Fibroblast of lung (primary cell): ENCODE measurements at regions not wholly inside any gene's neighbourhood (a gene's known extent, or its start where the extent isn't known, plus 50 kb on each side); places are given as distances from the start of the nearest gene placed in this dataset.

Experiments used
- DNase-seq, 2 donors: peaks; one replicate each; pipeline versions ENCODE4 v3.0.0 to v3.0.0-alpha.2; 2010; ENCODE audit warnings: low read depth in 2 of 2
- H2AFZ ChIP-seq: 2 replicates; pipeline ENCODE4 v1.5.1; 2012; ENCODE audit warnings: low read length, control low read depth, inconsistent platforms
- H3K27ac ChIP-seq: 2 replicates; pipeline ENCODE4 v1.5.1; 2011; ENCODE audit warnings: low read length, control low read depth; ENCODE audit not compliant: insufficient read depth
- H3K27me3 ChIP-seq: 2 replicates; pipeline ENCODE4 v1.5.1; 2011; ENCODE audit warnings: mild to moderate bottlenecking, low read length; ENCODE audit not compliant: control insufficient read depth, insufficient read depth
- H3K36me3 ChIP-seq: 2 replicates; pipeline ENCODE4 v1.5.1; 2011; ENCODE audit warnings: low read length; ENCODE audit not compliant: control insufficient read depth, insufficient read depth
- H3K4me1 ChIP-seq: 2 replicates; pipeline ENCODE4 v1.5.1; 2011; ENCODE audit warnings: low read length; ENCODE audit not compliant: control insufficient read depth, insufficient read depth; ENCODE audit errors: extremely low read depth
- H3K4me2 ChIP-seq: 2 replicates; pipeline ENCODE4 v1.5.1; 2011; ENCODE audit warnings: low read length, control low read depth; ENCODE audit not compliant: insufficient read depth; ENCODE audit errors: extremely low read depth
- H3K4me3 ChIP-seq, 4 experiments: fragments of 200-600 bp in 1 of 4; sonication (generic) in 1 of 4; replicated peaks in 1 of 4; 2 replicates each; pipeline ENCODE4 v1.5.1; 2011 to 2016; ENCODE audit warnings: low read length in 4 of 4, low read depth in 3 of 4, mild to moderate bottlenecking in 3 of 4, control low read depth in 2 of 4, inconsistent platforms in 1 of 4, mixed read lengths in 1 of 4; ENCODE audit not compliant: insufficient read depth in 1 of 4; ENCODE audit errors: control extremely low read depth in 1 of 4
- H3K79me2 ChIP-seq: 2 replicates; pipeline ENCODE4 v1.5.1; 2012; ENCODE audit warnings: mild to moderate bottlenecking, low read length, inconsistent platforms; ENCODE audit not compliant: control insufficient read depth, insufficient read depth
- H3K9ac ChIP-seq: 2 replicates; pipeline ENCODE4 v1.5.1; 2011; ENCODE audit warnings: mild to moderate bottlenecking, low read length, control low read depth; ENCODE audit not compliant: insufficient read depth
- H3K9me3 ChIP-seq: 2 replicates; pipeline ENCODE4 v1.5.1; 2012; ENCODE audit warnings: low read depth, low read length; ENCODE audit not compliant: control insufficient read depth, insufficient read depth
- H4K20me1 ChIP-seq: 2 replicates; pipeline ENCODE4 v1.5.1; 2011; ENCODE audit warnings: low read length; ENCODE audit not compliant: control insufficient read depth, insufficient read depth; ENCODE audit errors: extremely low read depth
- EZH2 ChIP-seq: IDR thresholded peaks from 2 replicates; pipeline ENCODE4 v1.5.1; 2012; ENCODE audit warnings: low read length, control low read depth, mild to moderate bottlenecking; ENCODE audit errors: missing control alignments
- TF ChIP-seq, protein P1 (sequence below), 2 donors: IDR thresholded peaks in 1 of 2; conservative IDR thresholded peaks in 1 of 2; 1 replicate in 1 of 2; 2 replicates in 1 of 2; pipeline ENCODE4 v1.5.1; 2011 to 2012; ENCODE audit warnings: low read length in 2 of 2, control low read depth in 1 of 2, inconsistent platforms in 1 of 2, low read depth in 1 of 2, mild to moderate bottlenecking in 1 of 2

DNA sequence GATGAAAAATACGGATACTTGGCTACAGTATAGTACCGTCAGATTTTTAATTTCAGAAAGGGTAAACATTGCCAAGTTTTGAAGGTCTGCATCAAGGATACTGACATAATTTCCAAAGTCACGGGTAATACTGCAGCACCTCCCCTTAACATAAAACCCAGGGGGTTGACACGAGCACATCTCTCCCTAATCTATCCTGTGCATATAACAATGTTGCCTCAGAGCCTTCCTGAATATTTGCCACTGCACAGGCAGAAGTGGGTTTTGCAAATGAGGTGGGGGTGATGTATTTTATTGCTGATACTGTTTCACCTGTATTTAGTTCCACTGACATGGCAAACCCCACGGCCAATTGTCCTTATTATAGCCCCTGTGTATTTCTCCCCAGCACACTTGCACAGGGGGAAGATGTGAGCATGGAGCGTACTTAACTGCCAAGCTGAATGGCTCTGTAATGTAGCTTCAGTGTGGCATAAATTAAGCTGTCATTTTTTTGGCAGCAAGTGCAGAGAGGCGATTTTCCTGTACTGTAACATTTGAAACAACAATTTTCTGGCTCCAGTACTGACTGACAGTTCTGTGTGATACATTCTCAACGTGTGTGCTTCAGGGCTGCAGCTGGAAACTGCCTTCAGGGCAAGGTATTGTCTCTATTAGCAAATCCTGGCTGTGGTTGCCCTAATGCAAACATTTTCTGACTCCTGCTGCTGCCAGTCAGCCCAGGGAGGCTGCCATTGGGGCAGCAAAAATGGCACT, 299.6 kb upstream of the SP4 start:
- H2AFZ ChIP-seq: no peak overlapping the region
- H3K4me3 ChIP-seq: no peak overlapping the region
- H3K27ac ChIP-seq: no peak overlapping the region
- TF ChIP-seq, protein P1, sequence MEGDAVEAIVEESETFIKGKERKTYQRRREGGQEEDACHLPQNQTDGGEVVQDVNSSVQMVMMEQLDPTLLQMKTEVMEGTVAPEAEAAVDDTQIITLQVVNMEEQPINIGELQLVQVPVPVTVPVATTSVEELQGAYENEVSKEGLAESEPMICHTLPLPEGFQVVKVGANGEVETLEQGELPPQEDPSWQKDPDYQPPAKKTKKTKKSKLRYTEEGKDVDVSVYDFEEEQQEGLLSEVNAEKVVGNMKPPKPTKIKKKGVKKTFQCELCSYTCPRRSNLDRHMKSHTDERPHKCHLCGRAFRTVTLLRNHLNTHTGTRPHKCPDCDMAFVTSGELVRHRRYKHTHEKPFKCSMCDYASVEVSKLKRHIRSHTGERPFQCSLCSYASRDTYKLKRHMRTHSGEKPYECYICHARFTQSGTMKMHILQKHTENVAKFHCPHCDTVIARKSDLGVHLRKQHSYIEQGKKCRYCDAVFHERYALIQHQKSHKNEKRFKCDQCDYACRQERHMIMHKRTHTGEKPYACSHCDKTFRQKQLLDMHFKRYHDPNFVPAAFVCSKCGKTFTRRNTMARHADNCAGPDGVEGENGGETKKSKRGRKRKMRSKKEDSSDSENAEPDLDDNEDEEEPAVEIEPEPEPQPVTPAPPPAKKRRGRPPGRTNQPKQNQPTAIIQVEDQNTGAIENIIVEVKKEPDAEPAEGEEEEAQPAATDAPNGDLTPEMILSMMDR (conservative IDR thresholded peaks at IDR 0.05 in 1 of 2, IDR thresholded peaks at IDR 0.05 in 1 of 2; ENCODE audit: low read depth in 1 of 2, low read length in 2 of 2): no peak
- TF ChIP-seq EZH2: no peak
- H3K9me3 ChIP-seq: no peaks in the 10 kb centered on the region
- DNase-seq: no peak
- no peaks in the 10 kb centered on the region for H3K36me3 ChIP-seq
- no peaks in the 10 kb centered on the region for H3K27me3 ChIP-seq
- H3K4me1 ChIP-seq: no peaks in the 10 kb centered on the region
- H3K4me2 ChIP-seq: no peak overlapping the region
- H3K79me2 ChIP-seq: no peaks in the 10 kb centered on the region
- no peak overlapping the region for H3K9ac ChIP-seq
- no peaks in the 10 kb centered on the region for H4K20me1 ChIP-seq

DNA sequence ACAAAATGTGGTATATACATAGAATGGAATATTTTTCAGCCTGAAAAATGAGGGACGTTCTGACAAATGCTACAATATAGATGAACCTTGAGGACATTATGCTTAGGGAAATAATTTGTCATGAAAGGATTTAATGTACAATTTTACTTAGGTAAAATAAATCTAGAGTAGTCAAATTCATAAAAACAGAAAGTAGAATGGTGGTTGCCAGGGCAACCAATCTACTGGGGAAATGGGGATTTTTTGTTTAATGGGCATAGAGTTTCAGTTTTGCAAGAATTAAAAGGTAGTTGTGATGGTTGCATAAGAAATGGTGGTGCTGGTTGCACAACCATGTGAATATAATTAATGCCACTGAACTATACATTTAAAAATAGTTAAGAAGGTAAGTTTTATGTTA, 296.0 kb upstream of the SP4 start:
- TF ChIP-seq, protein P1 (conservative IDR thresholded peaks at IDR 0.05 in 1 of 2, IDR thresholded peaks at IDR 0.05 in 1 of 2; ENCODE audit: low read depth in 1 of 2, low read length in 2 of 2): no peak
- no peak for TF ChIP-seq EZH2
- Histone ChIP-seq H3K9ac (no peak overlapping the region), H4K20me1 (no peaks in the 10 kb centered on the region)

DNA sequence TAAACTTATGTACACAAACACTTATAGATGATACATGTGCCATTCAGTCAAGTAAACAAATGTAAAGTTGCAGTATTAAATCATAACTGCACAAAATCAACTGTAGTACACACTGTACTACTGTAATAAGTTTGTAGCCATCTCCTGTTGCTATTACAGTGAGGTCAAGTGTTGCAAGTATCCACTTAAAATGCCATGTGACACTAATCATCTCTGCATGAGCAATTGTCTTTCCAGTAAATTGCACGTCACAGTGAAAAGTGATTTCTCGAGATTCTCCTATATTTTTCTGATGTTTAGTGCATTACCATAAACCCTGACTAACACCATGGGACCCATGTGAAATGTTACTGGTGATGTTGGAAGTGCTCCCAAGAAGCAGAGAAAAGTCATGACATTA, 293.3 kb upstream of the SP4 start:
- Histone ChIP-seq H2AFZ (no peak overlapping the region), H3K4me1 (no peaks in the 10 kb centered on the region), H4K20me1 (no peaks in the 10 kb centered on the region), H3K4me3 (no peak overlapping the region), H3K27me3 (no peaks in the 10 kb centered on the region), H3K9me3 (no peaks in the 10 kb centered on the region), H3K36me3 (no peaks in the 10 kb centered on the region), H3K27ac (no peak overlapping the region), H3K4me2 (no peak overlapping the region), H3K9ac (no peak overlapping the region), H3K79me2 (no peaks in the 10 kb centered on the region)
- TF ChIP-seq EZH2: no peak
- TF ChIP-seq, protein P1 (conservative IDR thresholded peaks at IDR 0.05 in 1 of 2, IDR thresholded peaks at IDR 0.05 in 1 of 2; ENCODE audit: low read depth in 1 of 2, low read length in 2 of 2): no peak
- DNase-seq: no peak

More for the DNA sequence above, 296.0 kb upstream of the SP4 start:
- Histone ChIP-seq H3K27ac (no peak overlapping the region), H3K4me2 (no peak overlapping the region), H3K27me3 (no peaks in the 10 kb centered on the region), H2AFZ (no peak overlapping the region), H3K36me3 (no peaks in the 10 kb centered on the region), H3K4me1 (no peaks in the 10 kb centered on the region), H3K79me2 (no peaks in the 10 kb centered on the region), H3K4me3 (no peak overlapping the region), H3K9me3 (no peaks in the 10 kb centered on the region)
- DNase-seq: no peak
